ENCODE measurements at regions not wholly inside any gene's neighbourhood (a gene's known extent, or its start where the extent isn't known, plus 50 kb on each side); places are given as distances from the start of the nearest gene placed in this dataset.

DNA sequence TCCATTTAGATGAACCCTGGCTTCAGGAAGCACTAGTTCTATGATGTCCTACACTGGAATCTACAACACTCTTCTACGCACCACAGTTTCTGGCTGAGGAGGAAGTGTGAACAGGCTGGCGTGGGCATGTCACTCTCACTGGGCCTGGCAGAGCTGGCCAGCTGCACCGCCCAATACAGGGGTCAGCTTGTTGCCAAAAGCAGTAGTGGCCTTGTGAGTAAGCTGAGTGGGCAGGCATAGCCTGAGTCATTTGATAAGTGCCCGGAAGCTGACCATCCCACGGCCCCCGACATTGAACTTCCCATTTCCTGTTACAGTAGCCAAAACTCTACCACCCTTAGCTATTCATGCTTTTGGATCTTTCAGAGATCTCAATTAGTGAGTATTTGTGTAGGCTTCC is 240.9 kb upstream of the SERP2 start:
- TF ChIP-seq POLR2A (IDR thresholded peaks at IDR 0.05) (no peak), POLR2AphosphoS5 (IDR thresholded peaks at IDR 0.05) (peak; percentile 27), EP300 (IDR thresholded peaks at IDR 0.05) (no peak)
- Histone ChIP-seq H3K4me3 (no peak overlapping the region), H3K27ac (no peak overlapping the region), H3K27me3 (no peaks in the 10 kb centered on the region), H3K36me3 (no peaks in the 10 kb centered on the region), H3K9me3 (no peaks in the 10 kb centered on the region), H3K4me1 (peaks cover 0 to 13% (median 0%) of the 10 kb centered on the region in 3 donors)
- 60 to 63% methylated on average over 3 to 5 of the region's 6 CpGs for WGBS, 2 donors (ENCODE audit: low coverage in 1 of 2)
- peak; percentile 74 for ATAC-seq

DNA sequence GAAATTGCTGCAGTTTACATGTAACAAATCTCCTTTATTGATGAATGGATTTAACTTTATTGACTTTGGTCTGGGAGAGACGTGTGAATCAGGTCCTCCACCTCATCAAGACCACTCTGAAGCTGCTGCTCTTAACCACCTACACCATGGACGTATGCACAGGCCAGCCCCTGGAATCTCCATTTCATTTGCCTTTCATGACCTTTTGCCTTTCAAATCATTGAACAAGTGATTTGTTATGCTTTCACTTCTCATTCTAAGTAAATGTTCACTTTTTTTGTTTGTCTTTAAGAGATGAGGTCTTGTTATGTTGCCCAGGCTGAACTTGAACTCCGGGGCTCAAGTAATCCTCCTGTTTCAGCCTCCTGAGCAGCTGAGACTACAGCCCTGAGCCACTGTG is 240.0 kb upstream of the SERP2 start:
- Histone ChIP-seq H3K4me1 (peaks cover 0 to 5% (median 0%) of the 10 kb centered on the region in 3 donors), H3K27ac (no peak overlapping the region), H3K4me3 (no peak overlapping the region), H3K27me3 (no peaks in the 10 kb centered on the region), H3K9me3 (no peaks in the 10 kb centered on the region), H3K36me3 (no peaks in the 10 kb centered on the region)
- WGBS, 2 donors (ENCODE audit: low coverage in 1 of 2) = 85 to 97% methylated on average over 2 to 3 of the region's 3 CpGs
- ATAC-seq = no peak
- TF ChIP-seq EP300 (IDR thresholded peaks at IDR 0.05) (no peak), POLR2AphosphoS5 (IDR thresholded peaks at IDR 0.05) (no peak), POLR2A (IDR thresholded peaks at IDR 0.05) (no peak)
- TF ChIP-seq, protein P1, sequence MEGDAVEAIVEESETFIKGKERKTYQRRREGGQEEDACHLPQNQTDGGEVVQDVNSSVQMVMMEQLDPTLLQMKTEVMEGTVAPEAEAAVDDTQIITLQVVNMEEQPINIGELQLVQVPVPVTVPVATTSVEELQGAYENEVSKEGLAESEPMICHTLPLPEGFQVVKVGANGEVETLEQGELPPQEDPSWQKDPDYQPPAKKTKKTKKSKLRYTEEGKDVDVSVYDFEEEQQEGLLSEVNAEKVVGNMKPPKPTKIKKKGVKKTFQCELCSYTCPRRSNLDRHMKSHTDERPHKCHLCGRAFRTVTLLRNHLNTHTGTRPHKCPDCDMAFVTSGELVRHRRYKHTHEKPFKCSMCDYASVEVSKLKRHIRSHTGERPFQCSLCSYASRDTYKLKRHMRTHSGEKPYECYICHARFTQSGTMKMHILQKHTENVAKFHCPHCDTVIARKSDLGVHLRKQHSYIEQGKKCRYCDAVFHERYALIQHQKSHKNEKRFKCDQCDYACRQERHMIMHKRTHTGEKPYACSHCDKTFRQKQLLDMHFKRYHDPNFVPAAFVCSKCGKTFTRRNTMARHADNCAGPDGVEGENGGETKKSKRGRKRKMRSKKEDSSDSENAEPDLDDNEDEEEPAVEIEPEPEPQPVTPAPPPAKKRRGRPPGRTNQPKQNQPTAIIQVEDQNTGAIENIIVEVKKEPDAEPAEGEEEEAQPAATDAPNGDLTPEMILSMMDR (IDR thresholded peaks at IDR 0.05) = no peak

DNA sequence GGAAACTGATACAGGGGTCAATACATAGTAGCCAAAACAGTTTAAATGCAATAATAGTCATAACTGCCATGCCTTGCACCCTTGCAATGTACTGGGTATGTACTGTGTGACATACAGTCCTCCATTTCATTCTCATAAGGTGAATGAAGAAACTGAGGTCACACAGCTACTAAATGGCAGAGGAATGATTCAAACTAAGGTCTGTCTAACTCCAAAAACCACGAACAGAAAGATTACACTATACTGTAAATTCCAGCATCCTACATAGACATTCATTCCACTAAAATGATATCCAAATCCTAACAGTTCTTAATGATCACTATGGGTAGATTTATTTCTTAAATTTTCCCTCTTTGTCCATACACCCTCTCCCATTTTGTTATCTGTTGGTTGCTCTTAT is 238.1 kb upstream of the SERP2 start:
- no peak for ATAC-seq
- H3K4me1 ChIP-seq = no peaks in the 10 kb centered on the region
- H3K36me3 ChIP-seq = no peaks in the 10 kb centered on the region
- no peak for TF ChIP-seq EP300 (IDR thresholded peaks at IDR 0.05)
- TF ChIP-seq, protein P1 (IDR thresholded peaks at IDR 0.05) = no peak
- no peak for TF ChIP-seq POLR2A (IDR thresholded peaks at IDR 0.05)
- no peak for TF ChIP-seq POLR2AphosphoS5 (IDR thresholded peaks at IDR 0.05)
- 71% methylated on average over 1 of the region's 1 CpG for WGBS, 2 donors (ENCODE audit: low coverage in 1 of 2)
- no peaks in the 10 kb centered on the region for H3K27me3 ChIP-seq
- H3K4me3 ChIP-seq = no peak overlapping the region
- H3K27ac ChIP-seq = no peak overlapping the region
- no peaks in the 10 kb centered on the region for H3K9me3 ChIP-seq

DNA sequence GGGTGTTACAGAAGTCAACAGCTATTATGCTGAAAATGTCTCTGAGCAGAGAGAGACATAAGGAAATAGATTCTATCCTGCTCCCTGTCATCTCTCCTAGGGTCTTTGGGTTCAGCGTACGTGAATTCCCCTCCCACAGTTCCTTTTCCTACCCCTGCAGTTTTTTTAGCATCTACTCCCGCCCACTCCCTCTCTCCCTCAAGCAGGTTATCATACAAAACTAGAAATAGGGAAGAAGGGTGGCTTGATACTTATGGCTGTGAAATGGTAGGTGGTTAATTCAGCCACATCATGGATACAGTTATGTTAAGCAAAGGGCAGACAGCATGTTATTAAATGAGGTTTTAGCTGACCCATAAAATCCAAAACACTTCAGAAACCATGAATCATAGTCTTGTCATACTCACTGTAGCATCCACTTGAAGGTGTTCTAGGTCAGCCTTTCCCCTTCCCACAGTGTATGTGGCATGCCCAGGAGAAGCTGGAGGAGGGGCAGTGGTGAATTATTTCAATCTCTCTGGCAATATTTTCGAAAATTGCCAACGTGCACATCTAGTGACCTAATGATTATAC is 236.8 kb upstream of the SERP2 start:
- WGBS, 2 donors (ENCODE audit: low coverage in 1 of 2) = 63 to 64% methylated on average over 4 to 5 of the region's 5 CpGs
- ATAC-seq = no peak
- H3K4me1 ChIP-seq = peaks cover 0 to 10% (median 3%) of the 10 kb centered on the region in 3 donors

DNA sequence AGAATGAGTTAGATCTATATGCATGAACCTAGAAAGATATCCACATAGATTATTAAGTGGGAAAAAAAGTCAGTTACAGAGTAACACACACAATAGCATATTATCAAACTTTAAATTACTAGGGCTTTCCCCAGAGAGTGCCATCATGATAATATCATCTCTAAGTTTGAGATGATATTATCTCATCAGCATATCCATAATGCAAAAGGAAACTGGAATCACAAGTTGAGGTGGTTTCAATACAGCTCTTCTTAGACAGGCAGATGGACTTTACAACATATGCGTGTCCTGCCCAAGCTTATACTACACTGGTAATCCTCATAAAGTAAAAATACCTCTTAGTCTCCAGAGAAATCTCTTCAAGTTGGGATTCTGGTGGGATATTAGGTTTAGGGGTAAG is 236.2 kb upstream of the SERP2 start:
- Histone ChIP-seq H3K4me1 (peaks cover 0 to 10% (median 3%) of the 10 kb centered on the region in 3 donors), H3K36me3 (no peaks in the 10 kb centered on the region), H3K4me3 (no peak overlapping the region), H3K27me3 (no peaks in the 10 kb centered on the region), H3K27ac (no peak overlapping the region), H3K9me3 (no peaks in the 10 kb centered on the region)
- TF ChIP-seq POLR2A (IDR thresholded peaks at IDR 0.05) (no peak), POLR2AphosphoS5 (IDR thresholded peaks at IDR 0.05) (no peak), EP300 (IDR thresholded peaks at IDR 0.05) (no peak)
- TF ChIP-seq, protein P1 (IDR thresholded peaks at IDR 0.05) = no peak
- no peak for ATAC-seq
- WGBS, 2 donors (ENCODE audit: low coverage in 1 of 2) = 100% methylated on average over 1 of the region's 1 CpG

More for the DNA sequence above, 236.8 kb upstream of the SERP2 start:
- no peak for TF ChIP-seq POLR2A (IDR thresholded peaks at IDR 0.05)
- TF ChIP-seq, protein P1 (IDR thresholded peaks at IDR 0.05) = no peak
- no peak overlapping the region for H3K4me3 ChIP-seq
- H3K36me3 ChIP-seq = no peaks in the 10 kb centered on the region
- H3K9me3 ChIP-seq = no peaks in the 10 kb centered on the region
- H3K27ac ChIP-seq = no peak overlapping the region
- no peaks in the 10 kb centered on the region for H3K27me3 ChIP-seq
